ENCODE measurements at regions not wholly inside any gene's neighbourhood (a gene's known extent, or its start where the extent isn't known, plus 50 kb on each side); places are given as distances from the start of the nearest gene placed in this dataset.

DNA sequence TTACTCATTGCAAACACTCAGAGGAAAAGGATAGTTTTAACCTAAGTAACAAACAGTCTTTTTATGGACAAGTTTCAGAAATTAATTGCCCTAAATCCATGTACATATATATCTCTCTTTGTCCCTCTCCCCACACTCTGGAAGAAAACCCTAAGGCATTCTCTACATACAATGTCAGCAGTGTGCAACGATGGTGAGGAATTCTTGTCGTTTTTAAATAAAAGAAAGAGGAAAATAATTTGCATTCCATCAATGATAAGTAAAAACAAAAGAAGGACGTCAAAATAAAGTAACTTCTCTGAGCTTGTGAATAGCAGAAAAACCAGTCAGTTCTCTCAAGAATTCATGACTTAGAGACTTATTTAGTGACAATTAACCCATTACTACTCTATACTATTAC, 550.5 kb upstream of the DIPK2B start:
- Histone ChIP-seq H3K27ac (no peak overlapping the region), H3K4me3 (no peak overlapping the region), H3K27me3 (no peaks in the 10 kb centered on the region), H3K4me1 (no peaks in the 10 kb centered on the region), H3K9me3 (no peaks in the 10 kb centered on the region), H3K36me3 (no peaks in the 10 kb centered on the region)
- TF ChIP-seq CTCF (IDR thresholded peaks at IDR 0.05) = no peak
- DNase-seq (ENCODE audit: low spot score) = no peak

DNA sequence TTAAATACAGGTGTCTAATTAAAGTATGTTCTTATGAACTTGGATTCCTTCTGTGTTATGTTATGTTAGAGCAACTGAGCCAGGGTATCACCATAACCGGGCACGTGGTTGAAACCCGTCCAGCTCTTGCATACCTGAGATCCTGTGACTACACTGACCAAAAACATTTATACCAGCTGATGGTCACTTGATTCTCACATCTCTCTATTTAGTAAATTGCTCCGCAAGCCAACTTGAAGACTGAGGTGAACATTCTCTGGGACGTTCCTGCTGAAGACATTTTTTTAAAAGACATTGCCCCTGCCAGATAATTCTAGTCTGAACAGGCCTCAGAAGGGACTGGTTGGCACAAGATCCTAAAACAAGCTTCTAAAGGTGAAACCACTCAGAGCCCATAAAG, 550.0 kb upstream of the DIPK2B start:
- no peaks in the 10 kb centered on the region for H3K4me1 ChIP-seq
- no peaks in the 10 kb centered on the region for H3K9me3 ChIP-seq
- H3K36me3 ChIP-seq = no peaks in the 10 kb centered on the region
- no peak for TF ChIP-seq CTCF (IDR thresholded peaks at IDR 0.05)
- no peak overlapping the region for H3K27ac ChIP-seq
- no peak overlapping the region for H3K4me3 ChIP-seq
- DNase-seq (ENCODE audit: low spot score) = no peak
- H3K27me3 ChIP-seq = no peaks in the 10 kb centered on the region

- TF ChIP-seq CTCF (IDR thresholded peaks at IDR 0.05) = peak in 1 of 2 donors; percentile 52
- Histone ChIP-seq H3K9me3 (no peaks in the 10 kb centered on the region), H3K27me3 (no peaks in the 10 kb centered on the region), H3K4me3 (no peak overlapping the region), H3K4me1 (no peaks in the 10 kb centered on the region), H3K36me3 (no peaks in the 10 kb centered on the region), H3K27ac (no peak overlapping the region)
- DNase-seq (ENCODE audit: low spot score) = no peak
These were observed 548.7 kb upstream of the DIPK2B start for GRCh38 chrX:45749375-45749774.

- Histone ChIP-seq H3K9me3 (no peaks in the 10 kb centered on the region), H3K27me3 (no peaks in the 10 kb centered on the region), H3K27ac (no peak overlapping the region), H3K4me1 (no peaks in the 10 kb centered on the region), H3K36me3 (no peaks in the 10 kb centered on the region), H3K4me3 (no peak overlapping the region)
- DNase-seq (ENCODE audit: low spot score) = no peak
- TF ChIP-seq CTCF (IDR thresholded peaks at IDR 0.05) = no peak
These were observed 547.7 kb upstream of the DIPK2B start for GRCh38 chrX:45748369-45748774.

- TF ChIP-seq CTCF (IDR thresholded peaks at IDR 0.05) = no peak
- no peak overlapping the region for H3K27ac ChIP-seq
- no peaks in the 10 kb centered on the region for H3K36me3 ChIP-seq
- no peaks in the 10 kb centered on the region for H3K9me3 ChIP-seq
- no peak for DNase-seq (ENCODE audit: low spot score)
- H3K4me3 ChIP-seq = no peak overlapping the region
- H3K27me3 ChIP-seq = no peaks in the 10 kb centered on the region
- H3K4me1 ChIP-seq = no peaks in the 10 kb centered on the region
These were observed 547.2 kb upstream of the DIPK2B start for GRCh38 chrX:45747905-45748304.

GRCh38 chrX:45745479-45745878, 544.8 kb upstream of the DIPK2B start:
- Histone ChIP-seq H3K4me3 (no peak overlapping the region), H3K27ac (no peak overlapping the region), H3K27me3 (no peaks in the 10 kb centered on the region), H3K9me3 (no peaks in the 10 kb centered on the region), H3K36me3 (no peaks in the 10 kb centered on the region), H3K4me1 (no peaks in the 10 kb centered on the region)
- no peak for TF ChIP-seq CTCF (IDR thresholded peaks at IDR 0.05)
- DNase-seq (ENCODE audit: low spot score) = no peak

Data from right atrium auricular region (tissue), 2 donors.